D341Med (cell line): ENCODE measurements at regions not wholly inside any gene's neighbourhood (a gene's known extent, or its start where the extent isn't known, plus 50 kb on each side); places are given as distances from the start of the nearest gene placed in this dataset.
"Not testable (repeated sequence)": the region's sequence is repeated elsewhere in the genome, so short reads cannot be mapped to it uniquely, and the experiment has no call there.

Experiments used
- DNase-seq: peaks from one replicate; pipeline ENCODE4 v3.0.0; 2012; ENCODE audit warnings: low spot score

DNA sequence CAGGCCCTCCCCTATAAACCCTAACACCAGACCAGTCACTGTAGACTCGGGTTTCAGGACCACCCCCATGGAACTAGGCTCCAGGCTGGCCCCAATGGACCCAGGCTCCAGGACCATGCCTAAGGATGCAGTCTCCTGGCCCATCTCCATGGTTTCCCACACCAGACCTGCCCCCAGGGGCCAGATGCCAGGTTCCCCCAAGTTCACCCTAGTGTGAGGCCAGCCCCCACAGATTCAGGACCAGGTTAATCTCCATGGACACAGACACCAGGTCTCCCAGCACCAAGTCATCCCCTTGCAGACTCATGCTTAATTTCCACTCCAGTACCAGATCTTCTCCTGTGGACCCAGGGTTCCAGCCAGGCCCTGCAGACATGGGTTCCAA, 103.8 kb upstream of the LANCL2 start:
- DNase-seq = no peak

DNA sequence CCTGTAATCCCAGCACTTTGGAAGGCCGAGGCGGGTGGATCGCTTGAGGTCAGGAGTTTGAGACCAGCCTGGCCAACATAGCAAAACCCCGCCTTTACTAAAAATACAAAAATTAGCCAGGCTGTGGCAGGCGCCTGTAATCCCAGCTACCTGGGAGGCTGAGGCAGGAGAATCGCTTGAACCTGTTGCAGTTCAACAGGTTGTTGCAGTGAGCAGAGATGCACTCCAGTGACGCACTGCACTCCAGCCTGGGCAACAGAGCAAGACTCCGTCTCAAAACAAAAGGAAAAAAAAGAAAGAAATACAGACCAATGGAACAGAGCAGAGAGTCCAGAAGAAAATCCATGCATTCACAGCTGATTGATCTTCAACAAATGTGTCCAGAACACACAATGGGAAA, 99.8 kb upstream of the LANCL2 start:
- not testable (repeated sequence) for DNase-seq

DNA sequence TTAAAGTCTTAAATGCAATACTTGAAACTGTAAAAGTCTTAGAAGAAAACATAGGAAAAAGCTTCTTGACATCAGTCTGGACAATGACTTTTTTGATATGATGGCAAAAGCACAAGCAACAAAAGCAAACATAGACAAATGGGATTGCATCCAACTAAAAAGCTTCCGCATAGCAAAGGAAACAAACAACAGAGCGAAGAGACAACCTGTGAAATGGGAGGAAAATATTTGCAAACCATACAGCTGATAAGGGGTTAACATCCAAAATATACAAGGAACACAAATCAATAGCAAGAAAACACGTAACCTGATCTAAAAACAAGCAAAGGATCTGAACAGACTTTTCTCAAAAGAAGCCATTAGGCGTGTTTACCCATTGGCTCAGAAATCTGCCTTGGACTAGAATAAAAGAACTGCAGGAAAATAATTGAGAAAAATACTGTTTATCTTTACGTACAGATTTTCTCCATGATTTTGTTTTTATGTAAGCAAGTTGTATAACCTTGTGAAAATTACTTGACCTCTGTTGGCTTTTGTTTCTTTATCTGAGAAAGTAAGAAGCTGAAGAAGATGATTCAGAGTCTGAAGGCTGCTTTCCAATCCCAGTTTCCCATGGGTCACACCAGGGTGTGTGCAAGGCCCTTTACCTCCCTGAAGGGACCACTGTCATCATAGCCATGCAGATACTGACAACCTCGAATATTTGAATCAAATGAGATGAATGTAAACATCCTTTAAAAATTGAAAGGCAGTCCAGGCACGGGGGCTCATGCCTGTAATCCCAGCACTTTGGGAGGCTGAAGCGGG, 99.1 kb upstream of the LANCL2 start:
- no peak for DNase-seq

DNA sequence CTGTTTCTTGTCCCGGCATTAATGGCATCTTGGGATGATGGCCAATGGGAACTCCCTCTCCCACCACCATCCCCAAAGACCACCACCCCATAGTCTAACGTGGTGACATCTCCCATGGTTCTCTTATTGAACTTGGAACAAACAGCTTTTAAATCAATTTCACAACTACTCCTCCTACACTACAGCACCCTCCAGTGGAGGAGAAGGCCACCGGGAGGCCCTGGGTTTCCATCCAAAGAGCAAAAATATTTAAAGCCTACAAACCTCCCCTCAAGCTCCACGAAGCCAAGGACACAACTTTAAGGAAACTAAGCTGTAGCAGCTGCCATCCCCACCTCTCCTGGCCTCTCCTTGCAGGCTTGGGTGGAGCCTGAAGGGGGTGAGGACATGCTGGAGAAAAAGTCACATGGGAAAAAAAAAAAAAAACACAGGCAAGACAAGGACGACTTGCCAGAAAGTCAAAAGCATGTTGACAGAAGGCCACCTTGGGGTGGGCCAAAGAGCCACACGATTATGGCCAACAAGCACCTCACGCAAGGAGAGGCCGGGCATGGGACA, 94.0 kb upstream of the LANCL2 start:
- DNase-seq = no peak

DNA sequence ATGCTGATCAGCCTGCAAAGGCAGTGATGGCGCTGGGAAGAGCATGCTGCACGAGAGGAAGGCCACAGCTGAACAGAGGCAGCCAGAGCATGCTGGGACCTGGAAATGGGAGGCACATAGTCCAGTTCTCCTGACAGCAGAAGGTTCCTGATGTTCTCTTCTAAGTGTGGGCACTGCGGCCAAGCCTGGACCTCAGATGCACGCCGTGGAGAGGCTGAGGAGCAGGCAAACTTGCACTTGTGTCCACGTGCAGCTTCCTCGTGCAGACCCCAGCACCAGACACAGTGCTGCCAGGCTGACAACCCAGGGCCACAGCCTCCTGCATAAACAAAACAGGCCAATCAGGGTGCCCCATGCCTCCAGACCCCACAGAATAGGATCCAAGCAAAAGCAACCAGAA, 93.5 kb upstream of the LANCL2 start:
- DNase-seq = no peak

DNA sequence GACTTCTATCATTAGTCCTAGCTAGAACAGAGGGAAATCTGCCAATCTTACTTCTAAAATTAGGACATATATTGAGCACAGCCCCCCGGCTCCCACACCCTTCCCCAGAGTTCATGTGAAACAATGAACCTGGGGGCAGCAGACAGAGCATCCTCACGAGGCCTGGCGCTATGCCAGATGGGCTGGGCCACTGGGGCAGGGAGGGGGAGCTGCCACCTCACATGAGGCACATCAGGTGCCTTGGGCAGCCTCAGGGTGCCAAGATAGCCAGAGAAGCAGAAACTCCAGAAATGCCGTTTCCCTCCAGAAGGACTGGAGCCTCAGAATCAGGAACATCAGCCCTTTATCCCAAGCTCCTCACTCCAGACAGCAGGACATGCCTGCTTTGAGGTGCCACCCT, 92.8 kb upstream of the LANCL2 start:
- no peak for DNase-seq

DNA sequence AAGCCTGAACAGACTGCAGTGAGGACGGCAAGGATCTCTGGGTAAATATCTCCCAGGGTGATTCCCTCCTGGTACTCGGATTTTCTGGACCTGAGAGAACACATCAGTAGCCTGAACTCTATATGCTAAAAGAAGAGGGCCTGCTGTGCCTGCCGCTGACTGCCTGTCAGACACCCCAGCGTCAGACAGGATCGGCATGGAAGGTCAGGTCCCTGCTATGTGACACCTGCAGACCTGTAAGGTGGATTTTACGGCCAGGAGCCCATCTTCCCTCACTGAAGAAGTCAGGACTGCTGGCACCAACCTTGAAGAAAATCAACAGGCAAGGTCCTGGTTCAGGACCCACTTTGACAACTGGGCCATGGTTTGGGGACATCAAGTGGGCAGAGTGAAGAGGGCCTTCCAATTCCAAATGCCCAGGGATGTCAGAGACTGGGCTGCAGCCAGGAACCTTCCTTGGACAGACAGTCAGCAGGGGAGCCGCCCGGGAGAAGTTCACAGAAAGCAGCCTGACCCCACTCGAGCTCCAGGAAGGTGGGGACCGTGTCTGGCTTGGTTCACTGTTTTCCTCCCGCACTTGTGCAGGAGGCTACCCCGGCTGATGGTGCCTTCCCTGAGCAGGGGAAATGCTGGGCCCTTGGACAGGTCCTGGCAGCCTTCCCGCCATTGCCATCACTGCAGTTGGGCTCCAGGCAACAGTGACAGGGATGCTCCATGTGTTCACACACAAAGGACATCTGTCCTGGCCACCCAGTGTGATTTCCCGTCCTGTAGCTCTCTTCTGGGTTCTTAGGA, 91.8 kb upstream of the LANCL2 start:
- DNase-seq = no peak

DNA sequence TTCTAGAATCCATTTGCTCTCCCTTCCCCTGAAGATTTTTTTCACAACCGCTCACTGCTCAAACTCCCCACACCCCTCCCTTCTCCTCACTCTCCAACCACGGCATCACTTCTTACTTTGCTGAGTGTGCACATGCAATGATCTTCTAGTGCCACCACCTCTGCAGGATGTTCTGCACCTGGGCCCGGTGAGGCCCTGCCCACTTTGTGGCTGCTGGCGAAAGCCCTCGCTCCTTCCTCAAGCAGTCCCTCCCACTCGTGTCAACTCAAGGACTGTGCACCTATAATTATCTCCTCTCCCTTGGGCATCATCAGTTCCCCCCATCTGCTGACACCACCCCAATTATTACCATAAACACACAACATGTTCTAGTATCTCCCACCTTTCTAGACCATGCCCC, 91.0 kb upstream of the LANCL2 start:
- no peak for DNase-seq

DNA sequence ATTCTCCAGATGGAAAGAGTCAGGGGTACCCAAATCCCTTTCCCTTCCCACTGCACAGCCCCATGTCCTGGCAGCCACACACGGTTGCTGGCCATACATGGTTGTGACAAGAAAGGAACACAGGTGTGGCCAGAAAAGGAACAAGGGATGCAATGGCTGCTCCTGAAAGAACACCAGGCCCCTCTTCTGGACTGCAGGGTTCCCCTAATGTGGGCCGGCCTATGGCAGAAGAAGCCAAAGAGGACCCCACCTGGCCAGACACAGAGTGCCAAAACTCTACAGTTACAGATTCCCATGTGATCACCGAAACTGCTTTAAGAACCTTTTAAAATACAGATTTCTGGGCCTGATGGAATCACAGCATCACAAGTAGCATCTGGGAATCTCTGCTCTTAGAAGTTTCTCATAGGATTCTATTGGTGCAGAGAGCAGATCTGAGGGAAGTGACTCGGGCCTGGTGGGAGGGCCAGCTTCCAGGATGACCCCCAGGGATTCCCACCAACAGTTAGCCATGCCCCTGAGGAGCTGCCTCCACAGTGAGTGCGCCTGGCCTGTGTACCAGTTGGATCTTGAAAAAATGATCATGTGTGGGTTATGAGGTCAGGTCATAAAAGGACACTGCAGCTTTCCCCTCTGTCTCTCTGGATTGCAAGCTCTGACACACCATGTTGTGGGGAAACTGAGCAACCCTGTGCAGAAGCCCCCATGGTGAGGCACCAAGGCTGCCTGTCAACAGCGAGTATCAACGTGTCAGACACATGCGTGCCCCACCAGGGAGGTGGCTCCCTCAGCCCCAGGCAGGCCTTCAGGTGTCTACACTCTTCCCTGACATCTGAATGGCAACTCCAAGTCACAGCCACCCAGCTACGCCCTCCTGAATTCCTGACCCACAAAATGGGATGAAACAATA, 89.6 kb upstream of the LANCL2 start:
- DNase-seq = no peak

DNA sequence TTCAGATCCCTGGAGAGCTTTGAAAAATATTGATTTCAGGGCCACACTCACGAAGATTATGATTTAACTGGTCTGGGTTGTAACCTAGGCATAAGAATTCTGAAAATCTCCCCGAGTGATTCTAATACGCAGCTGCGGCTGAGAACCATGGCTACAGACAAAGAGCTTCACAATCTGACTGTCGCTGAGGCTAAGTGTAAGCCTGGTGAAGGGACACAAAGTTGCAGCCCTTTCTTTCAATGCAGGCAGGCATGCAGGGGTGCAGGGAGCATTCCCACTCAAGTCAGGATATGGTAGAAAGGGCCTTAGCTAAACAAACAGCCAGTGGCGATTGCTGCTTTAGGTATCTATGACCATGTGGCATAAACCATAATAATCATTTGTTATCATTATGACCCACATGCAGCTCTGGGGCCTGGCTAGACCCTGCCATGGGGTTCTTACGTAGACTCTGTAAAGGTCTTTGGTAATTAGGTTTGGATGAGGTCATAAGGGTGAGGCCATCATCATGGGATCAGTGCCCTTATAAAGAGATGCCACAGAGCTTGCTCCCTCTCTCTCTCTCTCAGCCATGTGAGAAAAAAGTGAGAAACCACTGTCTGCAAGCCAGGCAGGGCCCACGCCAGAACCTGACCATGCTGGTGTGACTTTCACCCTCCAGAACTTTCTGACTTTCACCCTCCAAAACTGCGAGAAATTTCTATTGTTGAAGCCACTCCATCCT, 88.4 kb upstream of the LANCL2 start:
- no peak for DNase-seq

DNA sequence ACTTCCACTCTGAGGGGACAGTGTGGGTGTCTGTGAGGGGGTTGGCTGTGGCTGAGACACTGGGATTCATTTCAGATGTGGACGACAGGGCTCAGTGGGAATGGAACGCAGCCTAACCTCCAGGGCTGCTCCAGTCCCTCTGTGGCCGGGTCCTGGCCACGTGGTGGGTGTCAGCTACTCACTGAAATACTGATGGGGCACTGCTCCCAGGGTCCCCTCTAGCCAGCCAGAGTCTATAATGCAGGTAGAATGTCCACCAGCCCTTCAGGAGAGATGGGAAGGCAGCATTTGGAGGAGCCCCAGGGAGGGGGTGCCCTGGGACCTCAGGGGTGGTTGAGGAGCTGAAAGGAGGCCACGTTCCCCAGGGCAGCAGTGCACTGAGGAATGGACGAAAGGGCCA, 87.2 kb upstream of the LANCL2 start:
- DNase-seq = no peak

DNA sequence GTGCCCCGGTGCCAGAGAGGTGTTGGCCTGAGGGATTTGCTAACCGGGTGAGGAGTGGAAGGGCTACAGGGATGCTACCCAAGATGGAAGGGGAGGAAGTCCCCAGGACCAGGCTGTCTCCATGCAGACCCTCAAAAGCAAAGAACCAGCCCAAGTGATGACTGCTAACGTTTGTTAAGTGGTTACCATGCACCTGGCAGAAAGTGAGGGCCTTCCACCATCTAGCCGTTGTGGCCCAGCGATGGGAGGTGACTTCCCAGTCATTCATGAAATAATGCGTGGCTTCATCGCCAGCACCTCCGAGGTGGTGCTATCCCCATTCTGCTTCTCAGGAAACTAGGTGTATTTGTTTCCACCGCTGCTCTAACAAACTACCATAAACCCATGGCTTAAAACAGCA, 86.8 kb upstream of the LANCL2 start:
- no peak for DNase-seq

DNA sequence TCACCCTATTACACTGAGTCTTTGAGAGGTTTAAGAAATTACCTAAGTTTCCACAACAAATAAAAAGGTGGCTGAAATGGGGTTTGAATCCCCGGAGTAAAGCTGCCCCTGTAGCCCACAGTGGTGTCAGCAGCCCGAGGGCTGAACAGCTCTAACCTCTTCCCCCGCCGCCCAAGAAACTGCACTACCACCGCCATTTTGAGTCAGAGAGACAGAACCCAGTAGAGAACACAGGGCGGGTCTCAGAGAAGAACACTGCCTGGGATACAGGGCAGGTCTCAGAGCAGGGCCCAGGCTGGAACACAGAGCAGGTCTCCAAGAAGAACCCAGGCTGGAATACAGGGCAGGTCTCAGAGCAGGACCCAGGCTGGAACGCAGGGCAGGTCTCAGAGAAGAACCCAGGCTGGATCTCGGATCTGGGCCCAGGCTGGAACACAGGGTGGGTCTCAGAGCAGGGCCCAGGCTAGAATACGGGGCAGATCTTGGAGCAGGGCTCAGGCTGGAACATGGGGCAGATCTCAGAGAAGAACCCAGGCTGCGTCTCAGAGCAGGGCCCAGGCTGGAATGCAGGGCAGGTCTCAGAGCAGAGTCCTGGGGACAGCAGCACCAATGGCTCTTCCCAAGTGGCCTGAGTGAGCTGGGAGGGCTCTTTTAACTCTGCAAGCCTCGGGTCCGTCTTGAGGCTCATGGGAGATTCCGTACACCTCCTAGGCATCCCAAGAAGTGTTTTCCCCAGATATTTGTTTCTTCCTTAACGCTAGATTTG, 85.9 kb upstream of the LANCL2 start:
- DNase-seq = no peak

DNA sequence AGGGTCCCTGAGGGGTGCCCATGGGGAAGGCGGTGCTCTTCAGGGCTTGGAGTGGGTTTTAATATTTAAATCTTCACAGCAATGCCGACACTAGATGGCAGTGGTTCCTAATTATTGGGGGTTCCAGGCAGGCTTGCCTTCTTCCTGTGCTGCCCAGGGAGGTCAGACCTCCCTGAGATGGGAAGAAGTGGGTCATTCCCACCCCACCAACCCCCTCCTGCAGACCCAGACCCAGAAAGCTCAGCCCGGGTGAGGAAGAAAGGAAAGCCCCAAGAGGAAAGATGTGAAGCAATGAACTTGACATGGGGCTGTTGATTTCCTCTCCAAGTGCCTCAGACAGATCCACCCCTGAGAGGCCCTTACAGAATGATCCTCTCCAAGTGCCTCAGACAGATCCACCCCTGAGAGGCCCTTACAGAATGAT, 85.1 kb upstream of the LANCL2 start:
- DNase-seq = peak; percentile 83

DNA sequence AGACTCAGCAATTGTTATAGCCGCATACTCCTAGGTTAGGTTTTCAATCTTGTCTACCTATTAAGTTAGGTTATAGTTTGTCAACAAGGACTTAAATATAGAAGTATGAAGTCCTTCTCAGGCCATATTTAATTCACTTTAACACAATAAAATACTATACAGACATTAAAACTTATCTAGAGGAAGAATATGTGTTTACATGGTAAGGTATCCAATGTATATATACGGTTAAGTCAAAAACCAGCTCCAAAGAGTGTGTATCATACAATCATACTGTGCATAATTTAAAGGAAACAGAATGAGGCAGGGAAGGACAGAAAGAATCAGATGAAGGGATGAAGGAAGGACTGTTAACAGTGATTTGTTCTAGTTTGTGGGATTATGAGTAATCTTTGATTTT, 79.5 kb upstream of the LANCL2 start:
- no peak for DNase-seq

DNA sequence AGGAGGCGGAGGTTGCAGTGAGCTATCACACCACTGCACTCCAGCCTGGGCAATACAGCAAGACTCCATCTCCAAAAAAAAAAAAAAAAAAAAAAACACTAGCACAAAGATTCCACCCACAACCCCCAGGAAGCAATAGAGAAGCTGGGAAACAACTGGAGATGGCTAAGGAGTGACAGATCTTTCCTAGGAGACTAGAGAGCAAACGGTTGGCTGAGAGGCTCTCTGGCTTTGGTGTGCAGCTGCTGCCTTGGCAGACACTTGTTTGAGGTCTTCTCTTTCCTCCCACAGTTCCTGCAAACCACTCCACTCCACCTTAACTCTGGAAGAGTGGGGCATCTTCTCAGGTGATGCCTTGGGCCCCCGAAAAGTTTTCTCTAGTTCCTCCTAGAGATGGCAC, 78.5 kb upstream of the LANCL2 start:
- DNase-seq = no peak

DNA sequence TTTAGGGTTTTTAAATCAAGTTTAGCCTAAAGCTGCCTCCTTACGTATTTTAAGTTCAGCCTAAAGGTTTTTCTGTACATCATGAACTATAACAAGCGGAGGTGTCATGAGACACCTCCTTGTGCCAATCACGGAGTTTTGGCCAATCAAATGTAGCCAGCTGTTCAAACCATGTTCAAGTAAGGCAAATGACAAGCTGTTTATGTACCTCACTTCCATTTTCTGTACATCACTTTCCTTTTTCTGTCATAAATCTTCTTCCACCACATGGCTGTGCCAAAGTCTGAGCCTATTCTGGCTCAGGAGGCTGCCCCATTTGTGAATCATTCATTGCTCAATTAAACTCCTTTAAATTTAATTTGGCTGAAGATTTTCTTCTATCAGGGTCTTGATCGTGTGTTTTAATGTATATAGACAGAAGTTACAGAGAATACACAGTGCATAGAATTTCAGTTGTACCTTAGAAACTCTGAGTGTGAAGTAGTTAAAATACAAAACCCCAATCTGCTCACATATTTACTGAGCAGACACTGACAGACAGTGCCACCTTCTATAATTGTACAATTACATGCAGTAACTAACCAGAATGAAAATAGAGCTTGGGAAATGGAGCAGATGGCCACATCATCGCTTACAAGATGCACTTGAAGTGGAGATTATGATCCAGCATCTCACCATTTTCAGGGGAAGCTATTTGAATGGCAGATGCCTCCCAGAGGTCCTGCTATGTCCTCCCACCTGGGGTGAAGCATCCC, 76.9 kb upstream of the LANCL2 start:
- no peak for DNase-seq

DNA sequence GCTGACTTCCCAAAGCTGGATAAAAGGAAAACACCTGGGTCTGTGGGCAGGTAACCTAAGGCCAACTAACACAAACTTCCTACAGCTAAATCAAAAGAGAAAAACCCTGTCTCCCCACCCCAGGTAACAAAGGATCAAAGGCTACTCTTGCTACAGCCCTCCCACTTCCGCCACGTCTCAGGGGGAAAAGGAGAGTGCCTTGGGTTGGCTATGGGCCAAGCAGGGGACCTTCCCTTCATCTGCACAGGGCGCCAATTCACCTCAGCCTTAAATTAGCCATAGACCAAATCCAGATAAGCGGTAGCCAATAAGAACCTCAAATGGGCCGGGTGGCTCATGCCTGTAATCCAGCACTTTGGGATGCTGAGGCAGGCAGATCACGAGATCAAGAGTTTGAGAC, 69.1 kb upstream of the LANCL2 start:
- no peak for DNase-seq

DNA sequence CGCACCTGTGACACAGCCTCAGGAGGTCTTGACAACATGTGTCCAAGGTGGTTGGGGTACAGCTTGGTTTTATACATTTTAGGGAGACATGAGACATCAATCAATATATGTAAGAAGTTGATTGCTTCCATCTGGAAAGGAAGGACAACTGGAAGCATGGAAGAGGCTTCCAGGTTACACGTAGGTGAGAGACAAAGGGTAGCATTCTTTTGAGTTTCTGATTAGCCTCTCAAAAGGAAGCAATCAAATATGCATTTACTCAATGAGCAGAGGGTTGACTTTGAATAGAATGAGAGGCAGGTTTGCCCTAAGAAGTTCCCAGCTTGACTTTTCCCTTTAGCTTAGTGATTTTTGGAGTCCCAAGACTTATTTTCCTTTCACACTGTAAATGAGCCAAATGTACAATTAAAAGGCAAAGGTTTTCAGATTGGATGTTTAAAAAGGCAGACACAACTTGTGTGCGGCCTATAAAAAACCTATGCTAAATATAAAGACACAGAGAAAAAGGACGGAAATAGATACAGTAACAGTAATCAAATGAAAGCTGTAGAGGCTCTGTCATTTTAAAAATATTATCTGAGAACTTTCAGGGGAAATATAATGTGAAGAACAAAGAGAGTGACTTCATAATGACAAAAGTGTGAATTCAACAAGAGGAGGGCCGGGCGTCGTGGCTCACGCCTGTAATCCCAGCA, 65.7 kb upstream of the LANCL2 start:
- no peak for DNase-seq
